GM23338 (cell line): ENCODE measurements at regions not wholly inside any gene's neighbourhood (a gene's known extent, or its start where the extent isn't known, plus 50 kb on each side); places are given as distances from the start of the nearest gene placed in this dataset.

Source experiments
- CREB1 ChIP-seq: fragments of 250-450 bp; sonication (Bioruptor Pico); IDR thresholded peaks from 2 replicates; pipeline ENCODE4 v1.5.0; 2020; ENCODE audit warnings: low read depth, mild to moderate bottlenecking, moderate library complexity
- CTCF ChIP-seq, 2 experiments: fragments of 200-600 bp in 1 of 2; sonication (generic) in 1 of 2; conservative IDR thresholded peaks; 2 replicates each; pipeline versions ENCODE4 v1.5.1 to v1.6.1; 2016 to 2017; ENCODE audit warnings: antibody characterized with exemption in 2 of 2, low read depth in 2 of 2, mild to moderate bottlenecking in 2 of 2, moderate library complexity in 1 of 2
- EZH2 ChIP-seq: fragments of 200-600 bp; sonication (generic); IDR thresholded peaks from one replicate; pipeline ENCODE4 v1.8.0; 2017; ENCODE audit warnings: antibody characterized with exemption, mild to moderate bottlenecking, low read depth; ENCODE audit not compliant: unreplicated experiment
- EZH2phosphoT487 ChIP-seq: fragments of 200-600 bp; sonication (generic); IDR thresholded peaks from one replicate; pipeline ENCODE4 v1.8.1; 2018; ENCODE audit warnings: antibody characterized with exemption; ENCODE audit not compliant: unreplicated experiment
- JUNB ChIP-seq: IDR thresholded peaks from one replicate; pipeline ENCODE4 v1.6.1; 2016; ENCODE audit warnings: antibody characterized with exemption; ENCODE audit not compliant: unreplicated experiment
- NANOG ChIP-seq: IDR thresholded peaks from 2 replicates; pipeline ENCODE4 v1.6.1; 2016; ENCODE audit warnings: antibody characterized with exemption, borderline replicate concordance
- POLR2AphosphoS5 ChIP-seq: IDR thresholded peaks from 2 replicates; pipeline ENCODE4 v1.6.1; 2016; ENCODE audit warnings: antibody characterized with exemption, low read depth
- REST ChIP-seq: IDR thresholded peaks from one replicate; pipeline ENCODE4 v1.6.1; 2018; ENCODE audit warnings: antibody characterized with exemption; ENCODE audit not compliant: unreplicated experiment
- ZNF114 ChIP-seq: fragments of 250-450 bp; sonication (Bioruptor Pico); IDR thresholded peaks from 2 replicates; pipeline ENCODE4 v1.5.0; 2020; ENCODE audit warnings: mild to moderate bottlenecking, moderate library complexity
- ZNF331 ChIP-seq: fragments of 250-450 bp; sonication (Bioruptor Pico); IDR thresholded peaks from 2 replicates; pipeline ENCODE4 v1.5.0; 2020; ENCODE audit warnings: low read depth, mild to moderate bottlenecking, moderate library complexity

GRCh38 chr16:63050391-63050790, 1014.2 kb upstream of the CDH8 start:
- TF ChIP-seq CTCF (conservative IDR thresholded peaks at IDR 0.05; ENCODE audit: low read depth in 2 of 2) (no peak), EZH2 (no peak), POLR2AphosphoS5 (no peak), EZH2phosphoT487 (no peak), REST (no peak), JUNB (no peak), NANOG (no peak), ZNF331 (CRISPR knock-in tag) (no peak), ZNF114 (CRISPR knock-in tag) (no peak), CREB1 (no peak)
